OCI-LY3 (cell line): ENCODE measurements at regions not wholly inside any gene's neighbourhood (a gene's known extent, or its start where the extent isn't known, plus 50 kb on each side); places are given as distances from the start of the nearest gene placed in this dataset.

Experiments used
- H2AFZ ChIP-seq: fragments of 200-600, 300-600 bp; shearing (Covaris generic); 2 replicates; pipeline ENCODE4 v1.6.0; 2014; ENCODE audit warnings: antibody characterized with exemption, low read depth, low read length
- H3K27ac ChIP-seq: fragments of 200-600, 300-600 bp; sonication (generic); 2 replicates; pipeline ENCODE4 v1.5.1; 2014; ENCODE audit warnings: mild to moderate bottlenecking, low read length, moderate library complexity, mixed read lengths
- H3K27me3 ChIP-seq: fragments of 200-600, 300-600 bp; sonication (generic); 2 replicates; pipeline ENCODE4 v1.6.1; 2014; ENCODE audit warnings: low read depth, low read length, mixed read lengths
- H3K36me3 ChIP-seq: fragments of 200-600, 300-600 bp; sonication (generic); replicated peaks from 2 replicates; pipeline ENCODE3; 2014; ENCODE audit warnings: low read depth, low read length, mixed read lengths
- H3K4me1 ChIP-seq: fragments of 300-600, 200-600 bp; sonication (generic); 2 replicates; pipeline ENCODE4 v1.6.1; 2014; ENCODE audit warnings: low read length, mixed read lengths
- H3K4me2 ChIP-seq: fragments of 200-600, 300-600 bp; sonication (generic); 2 replicates; pipeline ENCODE4 v1.6.1; 2014; ENCODE audit warnings: low read length, mixed read lengths
- H3K4me3 ChIP-seq: fragments of 300-600, 200-600 bp; sonication (generic); 2 replicates; pipeline ENCODE4 v1.5.1; 2014; ENCODE audit warnings: antibody characterized with exemption, mild to moderate bottlenecking, low read length, moderate library complexity
- H3K79me2 ChIP-seq: fragments of 300-600, 200-600 bp; shearing (Covaris generic); 2 replicates; pipeline ENCODE4 v1.6.1; 2014; ENCODE audit warnings: mild to moderate bottlenecking, low read length, mixed read lengths
- H3K9ac ChIP-seq: fragments of 300-600, 200-600 bp; shearing (Covaris generic); 2 replicates; pipeline ENCODE4 v1.6.0; 2014; ENCODE audit warnings: mild to moderate bottlenecking, low read length, moderate library complexity
- H3K9me3 ChIP-seq: fragments of 200-600, 300-600 bp; shearing (Covaris generic); 2 replicates; pipeline ENCODE4 v1.6.1; 2014; ENCODE audit warnings: low read length, mixed read lengths; ENCODE audit not compliant: insufficient read depth
- H4K20me1 ChIP-seq: fragments of 200-600, 300-600 bp; sonication (generic); 2 replicates; pipeline ENCODE4 v1.6.1; 2016; ENCODE audit warnings: low read length, mixed read lengths; ENCODE audit not compliant: insufficient read depth
- EZH2phosphoT487 ChIP-seq: fragments of 200-600 bp; shearing (Covaris generic); IDR thresholded peaks from 2 replicates; pipeline ENCODE4 v1.6.1; 2018; ENCODE audit warnings: antibody characterized with exemption, mixed run types, low read depth
- TF ChIP-seq, protein P1 (sequence below): fragments of 200-600, 300-600 bp; sonication (generic); IDR thresholded peaks from 2 replicates; pipeline ENCODE4 v1.5.1; 2014; ENCODE audit warnings: antibody characterized with exemption, low read length, low read depth

- H3K27ac ChIP-seq = no peak overlapping the region
- no peak overlapping the region for H3K4me2 ChIP-seq
- 0 out of 2 replicates have a peak, but pooled peaks cover 4% of the 10 kb centered on the region for H3K4me1 ChIP-seq
- H3K4me3 ChIP-seq = no peak overlapping the region
- H3K9me3 ChIP-seq = no peaks in the 10 kb centered on the region
- no peaks in the 10 kb centered on the region for H3K79me2 ChIP-seq
- TF ChIP-seq, protein P1, sequence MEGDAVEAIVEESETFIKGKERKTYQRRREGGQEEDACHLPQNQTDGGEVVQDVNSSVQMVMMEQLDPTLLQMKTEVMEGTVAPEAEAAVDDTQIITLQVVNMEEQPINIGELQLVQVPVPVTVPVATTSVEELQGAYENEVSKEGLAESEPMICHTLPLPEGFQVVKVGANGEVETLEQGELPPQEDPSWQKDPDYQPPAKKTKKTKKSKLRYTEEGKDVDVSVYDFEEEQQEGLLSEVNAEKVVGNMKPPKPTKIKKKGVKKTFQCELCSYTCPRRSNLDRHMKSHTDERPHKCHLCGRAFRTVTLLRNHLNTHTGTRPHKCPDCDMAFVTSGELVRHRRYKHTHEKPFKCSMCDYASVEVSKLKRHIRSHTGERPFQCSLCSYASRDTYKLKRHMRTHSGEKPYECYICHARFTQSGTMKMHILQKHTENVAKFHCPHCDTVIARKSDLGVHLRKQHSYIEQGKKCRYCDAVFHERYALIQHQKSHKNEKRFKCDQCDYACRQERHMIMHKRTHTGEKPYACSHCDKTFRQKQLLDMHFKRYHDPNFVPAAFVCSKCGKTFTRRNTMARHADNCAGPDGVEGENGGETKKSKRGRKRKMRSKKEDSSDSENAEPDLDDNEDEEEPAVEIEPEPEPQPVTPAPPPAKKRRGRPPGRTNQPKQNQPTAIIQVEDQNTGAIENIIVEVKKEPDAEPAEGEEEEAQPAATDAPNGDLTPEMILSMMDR = no peak
- no peak for TF ChIP-seq EZH2phosphoT487
- H3K9ac ChIP-seq = no peak overlapping the region
- H3K36me3 ChIP-seq = no peaks in the 10 kb centered on the region
- H3K27me3 ChIP-seq = no peaks in the 10 kb centered on the region
- no peak overlapping the region for H2AFZ ChIP-seq
- no peaks in the 10 kb centered on the region for H4K20me1 ChIP-seq
These were observed 336.4 kb downstream of the SI start for GRCh38 chr3:164741869-164742268.

- TF ChIP-seq EZH2phosphoT487 = no peak
- TF ChIP-seq, protein P1 = no peak
These were observed 341.1 kb downstream of the SI start for GRCh38 chr3:164737174-164737573.

GRCh38 chr3:164732166-164732565 is 346.1 kb downstream of the SI start:
- Histone ChIP-seq H3K4me1 (no peaks in the 10 kb centered on the region), H3K27me3 (no peaks in the 10 kb centered on the region), H3K4me3 (no peak overlapping the region), H3K9me3 (no peaks in the 10 kb centered on the region), H3K36me3 (no peaks in the 10 kb centered on the region), H4K20me1 (no peaks in the 10 kb centered on the region), H3K79me2 (no peaks in the 10 kb centered on the region), H3K4me2 (no peak overlapping the region), H2AFZ (no peak overlapping the region), H3K27ac (no peak overlapping the region), H3K9ac (no peak overlapping the region)
- TF ChIP-seq EZH2phosphoT487 = no peak
- TF ChIP-seq, protein P1 = no peak

More at GRCh38 chr3:164737174-164737573, 341.1 kb downstream of the SI start:
- H3K27ac ChIP-seq = no peak overlapping the region
- 0 out of 2 replicates have a peak, but pooled peaks cover 4% of the 10 kb centered on the region for H3K4me1 ChIP-seq
- H3K4me2 ChIP-seq = no peak overlapping the region
- H3K36me3 ChIP-seq = no peaks in the 10 kb centered on the region
- no peaks in the 10 kb centered on the region for H3K79me2 ChIP-seq
- no peak overlapping the region for H3K9ac ChIP-seq
- H3K4me3 ChIP-seq = no peak overlapping the region
- H2AFZ ChIP-seq = no peak overlapping the region; the same call in 1 of the 2 replicates
- no peaks in the 10 kb centered on the region for H3K27me3 ChIP-seq
- H4K20me1 ChIP-seq = no peaks in the 10 kb centered on the region
- H3K9me3 ChIP-seq = no peaks in the 10 kb centered on the region

- TF ChIP-seq, protein P1 = no peak
- TF ChIP-seq EZH2phosphoT487 = no peak
These were observed 347.4 kb downstream of the SI start for GRCh38 chr3:164730815-164731360.

More at GRCh38 chr3:164730815-164731360, 347.4 kb downstream of the SI start:
- no peak overlapping the region for H2AFZ ChIP-seq
- H3K79me2 ChIP-seq = no peaks in the 10 kb centered on the region
- no peaks in the 10 kb centered on the region for H3K27me3 ChIP-seq
- H3K4me3 ChIP-seq = no peak overlapping the region
- no peaks in the 10 kb centered on the region for H3K4me1 ChIP-seq
- H3K9ac ChIP-seq = no peak overlapping the region
- H3K9me3 ChIP-seq = no peaks in the 10 kb centered on the region
- H3K4me2 ChIP-seq = no peak overlapping the region
- H3K27ac ChIP-seq = no peak overlapping the region
- no peaks in the 10 kb centered on the region for H3K36me3 ChIP-seq
- no peaks in the 10 kb centered on the region for H4K20me1 ChIP-seq
